Smooth muscle cell (in vitro differentiated cells): ENCODE measurements at regions not wholly inside any gene's neighbourhood (a gene's known extent, or its start where the extent isn't known, plus 50 kb on each side); places are given as distances from the start of the nearest gene placed in this dataset.

Source experiments
- DNase-seq: peaks from one replicate; lab custom pipeline; 2025; ENCODE audit not compliant: unreplicated experiment; lab: John Stamatoyannopoulos, UW
- H2AFZ ChIP-seq: fragments of 200-600 bp; sonication (generic); 2 replicates; pipeline ENCODE4 v1.6.0; 2016; ENCODE audit warnings: antibody characterized with exemption, low read depth, mild to moderate bottlenecking
- H3F3A ChIP-seq: fragments of 200-600 bp; sonication (generic); 2 replicates; pipeline ENCODE4 v1.6.0; 2017; ENCODE audit warnings: antibody characterized with exemption, low read depth
- H3K27ac ChIP-seq: fragments of 200-600 bp; sonication (generic); 2 replicates; pipeline ENCODE4 v1.5.1; 2016; ENCODE audit warnings: low read depth, mild to moderate bottlenecking
- H3K27me3 ChIP-seq: fragments of 200-600 bp; sonication (generic); 2 replicates; pipeline ENCODE4 v1.6.1; 2016; ENCODE audit warnings: low read depth, mild to moderate bottlenecking
- H3K36me3 ChIP-seq: fragments of 200-600 bp; sonication (generic); 2 replicates; pipeline ENCODE4 v1.5.1; 2016; ENCODE audit warnings: low read depth
- H3K4me1 ChIP-seq: fragments of 200-600 bp; sonication (generic); 2 replicates; pipeline ENCODE4 v1.5.1; 2016; ENCODE audit warnings: low read depth
- H3K4me2 ChIP-seq: fragments of 200-600 bp; sonication (generic); 2 replicates; pipeline ENCODE4 v1.6.0; 2016; ENCODE audit warnings: mild to moderate bottlenecking
- H3K4me3 ChIP-seq: fragments of 200-600 bp; sonication (generic); 2 replicates; pipeline ENCODE4 v1.5.1; 2016; ENCODE audit warnings: mild to moderate bottlenecking
- H3K79me2 ChIP-seq: fragments of 200-600 bp; sonication (generic); 2 replicates; pipeline ENCODE4 v1.6.0; 2016; ENCODE audit warnings: low read depth, mild to moderate bottlenecking
- H3K9ac ChIP-seq: fragments of 200-600 bp; sonication (generic); 2 replicates; pipeline ENCODE4 v1.6.0; 2016; ENCODE audit warnings: low read depth
- H3K9me3 ChIP-seq: fragments of 200-600 bp; sonication (generic); replicated peaks from 2 replicates; pipeline ENCODE4 v1.5.1; 2016; ENCODE audit warnings: low read depth
- H4K20me1 ChIP-seq: fragments of 200-600 bp; sonication (generic); 2 replicates; pipeline ENCODE4 v1.6.0; 2016; ENCODE audit warnings: low read depth
- whole genome bisulfite sequencing: methylation state at CpG from one replicate; pipeline ENCODE4 v1.1.7; 2016; ENCODE audit warnings: low lambda C conversion rate; 5-methylcytosine and 5-hydroxymethylcytosine counted together
- TF ChIP-seq, protein P1 (sequence below): fragments of 200-600 bp; sonication (generic); IDR thresholded peaks from 2 replicates; pipeline ENCODE4 v1.5.1; 2017; ENCODE audit warnings: borderline replicate concordance, mild to moderate bottlenecking, antibody characterized with exemption; ENCODE audit not compliant: insufficient read depth, poor library complexity, severe bottlenecking

DNA sequence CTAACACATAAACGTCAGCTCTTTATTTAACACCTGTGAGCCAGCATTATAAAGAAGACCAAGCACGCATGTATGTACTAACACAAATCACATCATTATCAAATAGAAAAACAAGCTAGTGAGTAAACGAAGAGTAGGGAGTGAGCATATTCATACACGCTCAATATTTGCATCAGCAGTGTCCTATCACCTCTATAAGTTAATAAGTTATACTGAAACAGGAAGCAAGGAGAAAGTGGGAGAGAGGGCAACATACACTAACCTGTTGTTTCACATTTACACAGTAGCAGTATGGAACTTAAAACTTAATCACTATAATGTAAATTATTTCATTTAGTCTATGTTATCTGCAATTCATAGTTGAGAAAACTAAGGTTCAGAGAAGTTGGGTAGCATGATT lies 321.5 kb upstream of the TANK start:
- peaks cover 8% of the 10 kb centered on the region for H3K4me1 ChIP-seq
- no peak overlapping the region for H2AFZ ChIP-seq
- H3K4me3 ChIP-seq, result no peak overlapping the region
- no peak for DNase-seq
- peaks cover 3% of the 10 kb centered on the region for H3F3A ChIP-seq
- H3K27me3 ChIP-seq, result no peaks in the 10 kb centered on the region
- no peak overlapping the region for H3K27ac ChIP-seq
- no peak overlapping the region for H3K4me2 ChIP-seq
- H3K79me2 ChIP-seq, result no peaks in the 10 kb centered on the region
- H3K9me3 ChIP-seq, result no peaks in the 10 kb centered on the region
- WGBS, result 92% methylated on average over 4 of the region's 4 CpGs
- H3K36me3 ChIP-seq, result no peaks in the 10 kb centered on the region
- no peaks in the 10 kb centered on the region for H4K20me1 ChIP-seq
- no peak overlapping the region for H3K9ac ChIP-seq
- TF ChIP-seq, protein P1, sequence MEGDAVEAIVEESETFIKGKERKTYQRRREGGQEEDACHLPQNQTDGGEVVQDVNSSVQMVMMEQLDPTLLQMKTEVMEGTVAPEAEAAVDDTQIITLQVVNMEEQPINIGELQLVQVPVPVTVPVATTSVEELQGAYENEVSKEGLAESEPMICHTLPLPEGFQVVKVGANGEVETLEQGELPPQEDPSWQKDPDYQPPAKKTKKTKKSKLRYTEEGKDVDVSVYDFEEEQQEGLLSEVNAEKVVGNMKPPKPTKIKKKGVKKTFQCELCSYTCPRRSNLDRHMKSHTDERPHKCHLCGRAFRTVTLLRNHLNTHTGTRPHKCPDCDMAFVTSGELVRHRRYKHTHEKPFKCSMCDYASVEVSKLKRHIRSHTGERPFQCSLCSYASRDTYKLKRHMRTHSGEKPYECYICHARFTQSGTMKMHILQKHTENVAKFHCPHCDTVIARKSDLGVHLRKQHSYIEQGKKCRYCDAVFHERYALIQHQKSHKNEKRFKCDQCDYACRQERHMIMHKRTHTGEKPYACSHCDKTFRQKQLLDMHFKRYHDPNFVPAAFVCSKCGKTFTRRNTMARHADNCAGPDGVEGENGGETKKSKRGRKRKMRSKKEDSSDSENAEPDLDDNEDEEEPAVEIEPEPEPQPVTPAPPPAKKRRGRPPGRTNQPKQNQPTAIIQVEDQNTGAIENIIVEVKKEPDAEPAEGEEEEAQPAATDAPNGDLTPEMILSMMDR, result no peak

DNA sequence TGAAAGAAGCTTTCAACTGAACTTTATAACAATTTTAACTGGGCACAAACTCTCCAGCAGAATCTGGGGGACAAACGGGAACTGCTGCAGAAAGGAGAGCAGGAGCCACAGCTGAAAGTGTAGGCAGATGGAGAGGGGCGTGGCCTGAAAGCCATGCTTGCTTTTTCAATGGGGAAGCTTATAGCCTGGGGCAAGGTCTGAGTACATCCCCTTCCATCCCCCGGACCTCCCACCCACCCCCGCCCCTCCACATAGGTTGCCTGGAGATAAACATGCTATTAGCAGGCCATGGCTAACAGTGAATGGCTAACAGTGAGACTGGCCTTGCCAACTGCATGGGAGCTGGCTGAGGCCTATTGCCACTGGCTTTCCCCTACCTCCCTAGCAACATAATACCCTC lies 317.9 kb upstream of the TANK start:
- H3K36me3 ChIP-seq, result no peaks in the 10 kb centered on the region
- 86% methylated on average over 4 of the region's 4 CpGs for WGBS

DNA sequence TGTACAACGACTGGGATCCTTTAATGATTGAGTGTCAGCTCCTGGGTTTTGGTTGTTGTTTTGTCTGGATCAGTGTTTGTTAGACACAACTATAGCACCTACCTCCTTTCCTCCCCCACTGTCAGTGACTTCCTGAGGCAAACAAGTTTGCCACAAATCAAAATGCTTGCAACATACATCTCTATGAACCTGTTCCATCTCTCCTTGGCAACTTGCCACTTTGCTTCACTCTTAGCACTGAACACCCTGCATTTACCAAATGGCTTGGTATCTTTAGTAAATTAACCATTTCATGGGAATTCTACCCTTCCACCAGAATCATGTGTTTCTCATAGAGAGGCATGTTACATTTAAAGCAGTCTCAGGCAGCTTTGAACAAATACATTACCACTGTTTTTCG lies 301.1 kb upstream of the TANK start:
- no peak overlapping the region for H3K27ac ChIP-seq
- TF ChIP-seq, protein P1, result no peak
- H3K79me2 ChIP-seq, result no peaks in the 10 kb centered on the region
- no peak overlapping the region for H3K4me2 ChIP-seq
- no peak overlapping the region for H3K4me3 ChIP-seq
- no peaks in the 10 kb centered on the region for H3F3A ChIP-seq
- H3K9me3 ChIP-seq, result no peaks in the 10 kb centered on the region
- no peaks in the 10 kb centered on the region for H3K27me3 ChIP-seq
- no peaks in the 10 kb centered on the region for H3K36me3 ChIP-seq
- H2AFZ ChIP-seq, result no peak overlapping the region
- 83% methylated on average over 2 of the region's 2 CpGs for WGBS
- H3K4me1 ChIP-seq, result no peaks in the 10 kb centered on the region
- no peak for DNase-seq
- no peak overlapping the region for H3K9ac ChIP-seq
- H4K20me1 ChIP-seq, result no peaks in the 10 kb centered on the region

More for the DNA sequence above, 317.9 kb upstream of the TANK start:
- Histone ChIP-seq H3K9ac (no peak overlapping the region), H4K20me1 (no peaks in the 10 kb centered on the region), H3K79me2 (no peaks in the 10 kb centered on the region), H3F3A (peaks cover 3% of the 10 kb centered on the region), H3K9me3 (no peaks in the 10 kb centered on the region), H2AFZ (no peak overlapping the region), H3K4me3 (no peak overlapping the region), H3K27me3 (no peaks in the 10 kb centered on the region), H3K4me2 (no peak overlapping the region), H3K4me1 (peaks cover 5% of the 10 kb centered on the region), H3K27ac (no peak overlapping the region)
- TF ChIP-seq, protein P1, result no peak
- DNase-seq, result no peak

DNA sequence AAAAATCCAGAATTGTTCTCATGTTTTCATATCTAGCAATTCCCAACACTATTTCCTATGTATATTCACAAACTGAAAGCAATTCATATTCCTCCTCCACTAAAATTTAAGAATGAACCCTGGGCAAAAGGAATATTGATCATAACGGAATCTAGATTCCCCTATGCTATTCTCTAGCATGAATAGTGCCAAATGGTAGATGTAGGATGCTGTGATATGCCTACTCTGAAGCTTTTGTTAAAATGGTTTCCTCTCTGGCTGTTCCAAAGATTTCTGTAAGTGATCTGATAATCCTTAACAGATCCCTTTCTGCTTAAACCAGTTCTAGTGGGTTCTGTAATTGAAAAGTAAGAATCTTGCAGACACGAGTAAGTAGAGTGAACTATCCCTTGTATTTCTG lies 298.0 kb upstream of the TANK start:
- Histone ChIP-seq H3K27me3 (no peaks in the 10 kb centered on the region), H3K9me3 (no peaks in the 10 kb centered on the region), H3K79me2 (no peaks in the 10 kb centered on the region), H3F3A (no peaks in the 10 kb centered on the region), H3K4me2 (no peak overlapping the region), H3K4me3 (no peak overlapping the region), H3K4me1 (no peaks in the 10 kb centered on the region), H3K9ac (no peak overlapping the region), H3K36me3 (no peaks in the 10 kb centered on the region), H4K20me1 (no peaks in the 10 kb centered on the region), H2AFZ (peak overlapping the region; percentile 18), H3K27ac (no peak overlapping the region)
- no peak for DNase-seq
- 76% methylated on average over 2 of the region's 2 CpGs for WGBS
- TF ChIP-seq, protein P1, result no peak
